ENCODE measurements at regions not wholly inside any gene's neighbourhood (a gene's known extent, or its start where the extent isn't known, plus 50 kb on each side); places are given as distances from the start of the nearest gene placed in this dataset.

DNA sequence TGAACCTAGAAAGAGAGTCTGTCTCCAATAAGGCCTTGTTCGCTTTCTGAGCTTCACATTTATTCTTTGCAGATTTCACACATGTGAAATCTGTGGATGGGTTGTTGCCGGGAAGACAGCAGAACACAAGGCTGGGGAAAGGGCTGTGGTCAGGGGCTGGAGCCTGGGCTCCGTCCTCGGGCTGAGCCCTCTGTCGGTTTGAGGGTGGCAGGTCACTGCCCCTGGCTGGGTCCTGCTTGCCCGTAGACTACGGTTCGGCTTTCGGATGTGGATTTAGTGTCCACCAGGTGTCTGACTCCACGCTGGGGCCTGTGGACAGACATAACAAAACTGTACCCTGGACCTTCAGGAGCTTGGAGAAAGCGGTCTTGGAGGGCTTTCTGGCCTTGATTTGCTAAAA, 117.0 kb upstream of the ALX4 start:
- Histone ChIP-seq H3K36me3 (ENCODE audit: control insufficient read depth in 2 of 2, insufficient read depth in 2 of 2, low read length in 1 of 2) (no peaks in the 10 kb centered on the region), H3K27me3 (replicated peaks in 1 of 2; ENCODE audit: control insufficient read depth in 2 of 2, insufficient read depth in 2 of 2, low read length in 1 of 2) (no peaks in the 10 kb centered on the region), H4K20me1 (ENCODE audit: control insufficient read depth, insufficient read depth) (no peaks in the 10 kb centered on the region), H3K27ac (ENCODE audit: control insufficient read depth, insufficient read depth) (no peak overlapping the region), H2AFZ (ENCODE audit: control insufficient read depth, low read depth, low read length) (no peak overlapping the region), H3K9me3 (replicated peaks; ENCODE audit: control insufficient read depth, insufficient read depth, low read length) (no peaks in the 10 kb centered on the region), H3K4me3 (no peak overlapping the region), H3K9ac (ENCODE audit: control insufficient read depth, insufficient read depth, low read length) (no peak overlapping the region), H3K4me1 (ENCODE audit: control insufficient read depth, insufficient read depth, low read length) (no peaks in the 10 kb centered on the region), H3K4me2 (ENCODE audit: control insufficient read depth, insufficient read depth) (no peak overlapping the region), H3K79me2 (ENCODE audit: control insufficient read depth, insufficient read depth, low read length) (no peaks in the 10 kb centered on the region)
- in situ Hi-C loops (cut with MboI) (no loop called here), intact Hi-C loops (cut with micrococcal nuclease; ENCODE audit: unreplicated experiment) (no loop called here)
- ChIA-PET SMC1A (ENCODE audit: uncharacterized antibody, unreplicated experiment) (interaction anchor here (0.6 to 0.7 kb wide), 2 partner anchors 17 to 288 kb away, joined by 3 read pairs; no protein-coding TSS in a partner anchor), CTCF (interaction anchor here (0.6 to 1.4 kb wide), 3 partner anchors 8 to 704 kb away, joined by 3 read pairs; no protein-coding TSS in a partner anchor), POLR2A (no interaction called here), RAD21 (ENCODE audit: unreplicated experiment) (no interaction called here)
- no peak for ATAC-seq
- DNase-seq (ENCODE audit: low read depth, low spot score), result no peak
- WGBS (ENCODE audit: insufficient coverage, insufficient replicate concordance, low lambda C conversion rate, missing lambda C conversion rate), result 56% methylated on average over 11 of the region's 11 CpGs
- no peak for TF ChIP-seq CHD2 (IDR thresholded peaks at IDR 0.05; ENCODE audit: borderline replicate concordance, low read depth, low read length)
- TF ChIP-seq PAX8 (IDR thresholded peaks at IDR 0.05), result no peak
- no peak for TF ChIP-seq HDAC6 (IDR thresholded peaks at IDR 0.05; ENCODE audit: unreplicated experiment)
- no peak for TF ChIP-seq FOXK2 (IDR thresholded peaks at IDR 0.05)
- no peak for TF ChIP-seq NFIC (IDR thresholded peaks at IDR 0.05; ENCODE audit: low read depth, low read length)
- TF ChIP-seq, protein P1, sequence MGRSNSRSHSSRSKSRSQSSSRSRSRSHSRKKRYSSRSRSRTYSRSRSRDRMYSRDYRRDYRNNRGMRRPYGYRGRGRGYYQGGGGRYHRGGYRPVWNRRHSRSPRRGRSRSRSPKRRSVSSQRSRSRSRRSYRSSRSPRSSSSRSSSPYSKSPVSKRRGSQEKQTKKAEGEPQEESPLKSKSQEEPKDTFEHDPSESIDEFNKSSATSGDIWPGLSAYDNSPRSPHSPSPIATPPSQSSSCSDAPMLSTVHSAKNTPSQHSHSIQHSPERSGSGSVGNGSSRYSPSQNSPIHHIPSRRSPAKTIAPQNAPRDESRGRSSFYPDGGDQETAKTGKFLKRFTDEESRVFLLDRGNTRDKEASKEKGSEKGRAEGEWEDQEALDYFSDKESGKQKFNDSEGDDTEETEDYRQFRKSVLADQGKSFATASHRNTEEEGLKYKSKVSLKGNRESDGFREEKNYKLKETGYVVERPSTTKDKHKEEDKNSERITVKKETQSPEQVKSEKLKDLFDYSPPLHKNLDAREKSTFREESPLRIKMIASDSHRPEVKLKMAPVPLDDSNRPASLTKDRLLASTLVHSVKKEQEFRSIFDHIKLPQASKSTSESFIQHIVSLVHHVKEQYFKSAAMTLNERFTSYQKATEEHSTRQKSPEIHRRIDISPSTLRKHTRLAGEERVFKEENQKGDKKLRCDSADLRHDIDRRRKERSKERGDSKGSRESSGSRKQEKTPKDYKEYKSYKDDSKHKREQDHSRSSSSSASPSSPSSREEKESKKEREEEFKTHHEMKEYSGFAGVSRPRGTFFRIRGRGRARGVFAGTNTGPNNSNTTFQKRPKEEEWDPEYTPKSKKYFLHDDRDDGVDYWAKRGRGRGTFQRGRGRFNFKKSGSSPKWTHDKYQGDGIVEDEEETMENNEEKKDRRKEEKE (IDR thresholded peaks at IDR 0.05), result no peak
- no peak for TF ChIP-seq TARDBP (IDR thresholded peaks at IDR 0.05; ENCODE audit: borderline replicate concordance)
- no peak for TF ChIP-seq KDM1A (IDR thresholded peaks at IDR 0.05; ENCODE audit: borderline replicate concordance)
- TF ChIP-seq, protein P2, sequence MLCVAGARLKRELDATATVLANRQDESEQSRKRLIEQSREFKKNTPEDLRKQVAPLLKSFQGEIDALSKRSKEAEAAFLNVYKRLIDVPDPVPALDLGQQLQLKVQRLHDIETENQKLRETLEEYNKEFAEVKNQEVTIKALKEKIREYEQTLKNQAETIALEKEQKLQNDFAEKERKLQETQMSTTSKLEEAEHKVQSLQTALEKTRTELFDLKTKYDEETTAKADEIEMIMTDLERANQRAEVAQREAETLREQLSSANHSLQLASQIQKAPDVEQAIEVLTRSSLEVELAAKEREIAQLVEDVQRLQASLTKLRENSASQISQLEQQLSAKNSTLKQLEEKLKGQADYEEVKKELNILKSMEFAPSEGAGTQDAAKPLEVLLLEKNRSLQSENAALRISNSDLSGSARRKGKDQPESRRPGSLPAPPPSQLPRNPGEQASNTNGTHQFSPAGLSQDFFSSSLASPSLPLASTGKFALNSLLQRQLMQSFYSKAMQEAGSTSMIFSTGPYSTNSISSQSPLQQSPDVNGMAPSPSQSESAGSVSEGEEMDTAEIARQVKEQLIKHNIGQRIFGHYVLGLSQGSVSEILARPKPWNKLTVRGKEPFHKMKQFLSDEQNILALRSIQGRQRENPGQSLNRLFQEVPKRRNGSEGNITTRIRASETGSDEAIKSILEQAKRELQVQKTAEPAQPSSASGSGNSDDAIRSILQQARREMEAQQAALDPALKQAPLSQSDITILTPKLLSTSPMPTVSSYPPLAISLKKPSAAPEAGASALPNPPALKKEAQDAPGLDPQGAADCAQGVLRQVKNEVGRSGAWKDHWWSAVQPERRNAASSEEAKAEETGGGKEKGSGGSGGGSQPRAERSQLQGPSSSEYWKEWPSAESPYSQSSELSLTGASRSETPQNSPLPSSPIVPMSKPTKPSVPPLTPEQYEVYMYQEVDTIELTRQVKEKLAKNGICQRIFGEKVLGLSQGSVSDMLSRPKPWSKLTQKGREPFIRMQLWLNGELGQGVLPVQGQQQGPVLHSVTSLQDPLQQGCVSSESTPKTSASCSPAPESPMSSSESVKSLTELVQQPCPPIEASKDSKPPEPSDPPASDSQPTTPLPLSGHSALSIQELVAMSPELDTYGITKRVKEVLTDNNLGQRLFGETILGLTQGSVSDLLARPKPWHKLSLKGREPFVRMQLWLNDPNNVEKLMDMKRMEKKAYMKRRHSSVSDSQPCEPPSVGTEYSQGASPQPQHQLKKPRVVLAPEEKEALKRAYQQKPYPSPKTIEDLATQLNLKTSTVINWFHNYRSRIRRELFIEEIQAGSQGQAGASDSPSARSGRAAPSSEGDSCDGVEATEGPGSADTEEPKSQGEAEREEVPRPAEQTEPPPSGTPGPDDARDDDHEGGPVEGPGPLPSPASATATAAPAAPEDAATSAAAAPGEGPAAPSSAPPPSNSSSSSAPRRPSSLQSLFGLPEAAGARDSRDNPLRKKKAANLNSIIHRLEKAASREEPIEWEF (IDR thresholded peaks at IDR 0.05; ENCODE audit: insufficient replicate concordance, low read depth, low read length), result no peak
- TF ChIP-seq NR2C2 (IDR thresholded peaks at IDR 0.05; ENCODE audit: borderline replicate concordance, control insufficient read depth, insufficient read length, low read depth), result no peak
- TF ChIP-seq KAT2A (conservative IDR thresholded peaks at IDR 0.05; ENCODE audit: control insufficient read depth, low read depth, low read length), result no peak
- no peak for TF ChIP-seq GATAD2B (conservative IDR thresholded peaks at IDR 0.05; ENCODE audit: low read depth)
- no peak for TF ChIP-seq NFXL1 (IDR thresholded peaks at IDR 0.05; ENCODE audit: borderline replicate concordance)
- TF ChIP-seq RCOR1 (conservative IDR thresholded peaks at IDR 0.05; ENCODE audit: low read depth, low read length), result no peak
- TF ChIP-seq GABPA (IDR thresholded peaks at IDR 0.05; ENCODE audit: low read depth), result no peak
- no peak for TF ChIP-seq CBX3 (IDR thresholded peaks at IDR 0.05; ENCODE audit: borderline replicate concordance, low read depth)
- TF ChIP-seq EGR1 (IDR thresholded peaks at IDR 0.05; ENCODE audit: borderline replicate concordance in 1 of 2, low read depth in 2 of 2, low read length in 2 of 2), result no peak
- no peak for TF ChIP-seq RAD51 (IDR thresholded peaks at IDR 0.05)
- no peak for TF ChIP-seq TAF1 (IDR thresholded peaks at IDR 0.05; ENCODE audit: borderline replicate concordance, low read depth, low read length)
- no peak for FAIRE-seq
- no TSS peak for BruUV-seq (replicated peaks)

Measured in GM12878 (cell line).